GM21786 (cell line): ENCODE measurements at regions not wholly inside any gene's neighbourhood (a gene's known extent, or its start where the extent isn't known, plus 50 kb on each side); places are given as distances from the start of the nearest gene placed in this dataset.

Source experiments
- ATAC-seq: cut with Tn5 transposase; IDR thresholded peaks from one replicate; pipeline ENCODE4 v1.9.1; 2021; ENCODE audit not compliant: unreplicated experiment

GRCh38 chr3:76582098-76582497, 457.8 kb upstream of the ROBO2 start:
- no peak for ATAC-seq

- ATAC-seq = no peak
Observed at GRCh38 chr3:76582632-76583378, 457.1 kb upstream of the ROBO2 start.

DNA sequence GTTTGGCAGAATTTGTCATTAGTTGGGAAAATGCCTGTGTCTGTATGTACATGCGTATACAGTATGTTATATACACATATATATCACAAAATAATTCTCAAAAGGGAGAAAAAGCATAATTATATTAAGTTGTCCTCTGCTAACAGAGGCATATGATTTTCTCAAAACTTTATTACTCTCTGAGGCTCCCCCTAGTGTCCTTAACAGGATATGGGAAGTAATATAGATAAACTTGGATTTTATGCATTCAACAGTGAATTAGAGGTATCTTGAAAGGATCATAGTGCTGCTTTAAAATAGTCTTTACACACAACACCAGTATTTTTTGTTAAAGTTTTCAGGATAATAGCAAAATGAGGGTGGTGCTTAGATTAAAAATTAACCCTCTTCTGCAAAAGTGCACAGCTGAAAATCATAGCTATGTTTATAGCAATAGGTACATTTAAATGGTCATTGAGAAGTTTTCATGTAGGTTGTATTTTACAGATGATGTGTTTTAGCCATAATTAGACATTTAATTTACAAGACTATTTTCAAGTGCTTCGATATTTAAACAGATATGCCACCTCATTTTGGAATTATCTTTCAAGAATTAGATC, 454.0 kb upstream of the ROBO2 start:
- ATAC-seq = peak; percentile 47

- no peak for ATAC-seq
Observed at GRCh38 chr3:76586471-76586870, 453.4 kb upstream of the ROBO2 start.

- ATAC-seq = no peak
Observed at GRCh38 chr3:76610150-76610549, 429.7 kb upstream of the ROBO2 start.

- no peak for ATAC-seq
Observed at GRCh38 chr3:76615719-76616118, 424.2 kb upstream of the ROBO2 start.

- no peak for ATAC-seq
Observed at GRCh38 chr3:76624164-76624563, 415.7 kb upstream of the ROBO2 start.

GRCh38 chr3:76627236-76627635, 412.7 kb upstream of the ROBO2 start:
- no peak for ATAC-seq

- no peak for ATAC-seq
Observed at GRCh38 chr3:76631251-76631650, 408.6 kb upstream of the ROBO2 start.

DNA sequence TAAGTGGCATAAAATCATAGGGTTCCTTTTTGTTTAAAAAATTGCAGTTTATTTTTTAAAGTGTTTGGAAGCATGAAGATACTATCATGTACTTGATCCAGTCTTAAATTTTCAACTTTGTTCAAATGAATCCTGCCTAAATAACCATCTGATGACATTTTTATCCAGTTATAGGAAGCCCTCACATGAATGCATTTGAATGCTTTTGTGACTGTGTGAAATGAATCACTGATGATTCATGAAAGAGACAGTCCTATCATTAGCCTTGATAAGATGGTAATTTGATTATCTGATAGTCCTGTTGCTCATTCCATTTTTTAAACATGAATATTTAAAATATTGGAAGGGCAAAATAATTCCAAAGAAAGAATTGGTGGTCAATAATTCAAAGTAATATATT, 401.9 kb upstream of the ROBO2 start:
- no peak for ATAC-seq

DNA sequence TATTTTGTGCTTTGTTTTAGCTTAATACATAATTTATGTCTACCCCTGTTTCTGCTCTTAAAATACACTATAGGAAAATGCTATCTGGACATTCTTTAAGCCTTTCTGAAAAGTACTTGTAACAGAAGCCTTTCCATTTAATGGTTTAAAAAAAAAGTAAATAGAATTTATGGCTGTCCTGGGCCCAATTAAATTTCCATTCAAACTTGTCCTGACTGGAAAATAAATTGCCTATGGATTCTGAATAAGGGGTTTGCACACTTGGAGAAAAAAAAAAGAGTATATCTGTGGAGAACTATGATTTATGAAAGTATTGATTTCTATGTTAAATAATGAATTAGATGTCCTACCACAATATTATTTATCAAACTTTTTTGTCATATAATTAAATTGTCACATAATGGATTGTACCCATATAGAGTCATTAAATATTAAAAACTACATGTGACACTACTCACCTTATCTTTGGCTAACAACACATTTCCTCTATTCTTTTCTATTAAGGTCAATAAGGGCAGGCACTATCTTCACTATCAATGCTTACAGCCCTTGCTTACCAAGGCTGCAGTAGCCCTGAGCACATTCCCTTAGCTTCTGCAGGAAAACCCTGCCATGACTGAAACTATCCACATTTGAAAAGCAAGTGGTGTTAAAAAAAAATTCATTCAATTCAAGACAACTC, 396.1 kb upstream of the ROBO2 start:
- ATAC-seq = no peak

DNA sequence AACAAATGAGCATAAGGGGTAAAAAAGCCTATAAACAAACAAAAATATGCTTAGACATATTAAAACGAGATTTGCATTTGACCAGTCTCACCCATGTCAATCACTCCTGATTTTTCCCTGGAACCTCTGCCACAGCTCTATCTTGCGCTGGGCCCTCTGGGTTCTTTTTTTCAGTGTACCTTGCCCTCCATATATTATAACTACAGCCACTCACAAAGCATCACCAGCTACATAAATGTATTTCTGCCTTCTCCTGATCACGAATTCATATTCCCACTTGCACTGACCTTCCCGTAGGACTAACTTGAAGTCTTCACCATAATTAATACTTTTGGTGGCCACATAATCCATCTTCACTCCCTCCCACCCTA, 395.6 kb upstream of the ROBO2 start:
- ATAC-seq = no peak

- no peak for ATAC-seq
Observed at GRCh38 chr3:76645724-76646123, 394.2 kb upstream of the ROBO2 start.

- ATAC-seq = no peak
Observed at GRCh38 chr3:76646921-76647562, 392.9 kb upstream of the ROBO2 start.

DNA sequence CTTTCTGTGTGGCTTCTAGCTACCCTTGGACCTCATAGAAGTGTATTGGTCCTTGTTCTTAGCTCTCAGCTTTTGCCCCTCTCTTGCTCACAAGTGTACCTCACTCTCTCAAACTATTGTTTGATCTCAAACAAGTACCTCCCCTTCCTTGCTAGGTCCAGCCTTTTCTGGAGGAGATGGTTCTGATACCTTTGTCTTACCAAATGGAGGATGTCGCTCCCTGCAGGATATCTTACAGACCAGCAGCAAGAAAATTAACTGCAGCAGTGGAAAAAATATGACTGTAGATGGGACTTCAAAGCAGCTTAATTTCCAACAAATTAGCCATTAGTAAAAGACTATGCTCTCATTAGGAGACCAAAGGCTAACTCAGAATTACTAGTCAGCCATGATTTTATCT, 388.1 kb upstream of the ROBO2 start:
- ATAC-seq = no peak

DNA sequence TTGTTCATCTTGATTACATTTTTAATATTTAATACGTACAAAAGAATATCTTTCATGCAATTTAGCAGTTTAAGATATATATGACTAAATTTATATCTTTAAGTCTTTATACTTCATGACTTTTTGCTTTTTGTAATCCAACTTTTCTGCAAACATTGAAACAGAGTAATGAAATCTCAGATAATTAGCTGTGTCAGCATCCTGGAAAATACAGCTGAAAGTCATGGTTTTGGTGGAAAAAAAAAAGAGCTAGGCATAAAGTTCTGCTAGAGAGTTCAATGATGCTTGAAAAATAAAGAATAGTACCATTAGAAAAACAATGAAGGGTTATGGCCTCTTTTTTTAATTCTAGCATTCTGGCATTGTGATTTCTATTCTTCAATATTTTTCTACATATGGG, 387.4 kb upstream of the ROBO2 start:
- no peak for ATAC-seq

GRCh38 chr3:76653640-76654251, 386.2 kb upstream of the ROBO2 start:
- ATAC-seq = no peak

DNA sequence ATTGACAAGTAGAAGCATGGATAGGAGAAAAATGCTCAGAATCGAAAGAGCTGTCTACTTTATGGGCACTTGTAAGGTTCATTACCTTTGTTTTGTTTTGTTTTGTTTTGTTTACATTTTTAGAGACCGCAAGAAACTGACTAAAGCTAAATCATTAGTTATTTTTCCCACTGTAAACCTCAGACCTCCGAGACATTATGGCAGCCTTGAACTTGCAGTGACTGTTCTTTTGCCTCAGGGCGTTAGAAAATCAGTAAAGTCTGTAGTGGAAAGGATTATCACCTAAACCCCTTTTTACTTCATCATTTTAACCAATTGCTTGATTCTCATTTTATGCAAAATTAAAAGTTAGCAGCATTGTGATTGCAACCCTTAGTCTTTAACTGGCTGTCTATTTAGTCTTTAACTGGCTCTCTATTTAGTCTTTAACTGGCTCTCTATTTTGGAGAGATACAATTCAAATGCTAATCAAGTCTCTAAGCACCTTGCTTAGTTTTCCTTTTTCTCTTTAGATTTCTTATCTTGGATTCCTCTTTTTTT, 383.3 kb upstream of the ROBO2 start:
- no peak for ATAC-seq

GRCh38 chr3:76657909-76658308, 382.0 kb upstream of the ROBO2 start:
- no peak for ATAC-seq

- ATAC-seq = no peak
Observed at GRCh38 chr3:76661527-76662250, 378.2 kb upstream of the ROBO2 start.

DNA sequence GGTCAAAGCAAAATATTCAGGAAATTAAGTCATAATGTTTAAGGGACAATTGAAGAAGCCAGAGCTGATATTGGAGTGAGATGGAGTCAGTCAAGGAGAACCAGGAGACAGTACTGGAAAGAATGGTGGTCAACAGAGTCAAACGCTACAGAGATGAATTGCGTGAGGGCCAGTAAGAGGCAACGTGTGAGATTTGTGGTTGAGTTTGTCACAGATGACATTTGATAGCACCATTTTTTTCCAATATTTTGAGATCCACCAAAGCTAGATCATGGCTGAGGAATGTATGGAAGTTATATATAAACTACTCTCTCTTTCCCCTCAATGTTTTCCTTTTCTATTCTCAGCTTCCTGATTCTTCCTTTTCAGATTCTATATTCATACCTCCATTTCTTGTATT, 375.1 kb upstream of the ROBO2 start:
- ATAC-seq = no peak
